Fibroblast of mammary gland (primary cell): ENCODE measurements at regions not wholly inside any gene's neighbourhood (a gene's known extent, or its start where the extent isn't known, plus 50 kb on each side); places are given as distances from the start of the nearest gene placed in this dataset.
A peak's percentile ranks its signal among the peaks of the same experiment; 100 is the strongest.

ENCODE experiments used
- DNase-seq: peaks from one replicate; pipeline ENCODE4 v3.0.0-alpha.2; 2010; ENCODE audit warnings: low read depth
- H3K4me3 ChIP-seq: 2 replicates; pipeline ENCODE4 v1.5.1; 2011; ENCODE audit warnings: low read depth, mild to moderate bottlenecking, low read length, moderate library complexity; ENCODE audit not compliant: control insufficient read depth
- TF ChIP-seq, protein P1 (sequence below): conservative IDR thresholded peaks from 2 replicates; pipeline ENCODE4 v1.5.1; 2011; ENCODE audit warnings: low read depth, low read length, inconsistent platforms; ENCODE audit not compliant: control insufficient read depth, insufficient read depth

DNA sequence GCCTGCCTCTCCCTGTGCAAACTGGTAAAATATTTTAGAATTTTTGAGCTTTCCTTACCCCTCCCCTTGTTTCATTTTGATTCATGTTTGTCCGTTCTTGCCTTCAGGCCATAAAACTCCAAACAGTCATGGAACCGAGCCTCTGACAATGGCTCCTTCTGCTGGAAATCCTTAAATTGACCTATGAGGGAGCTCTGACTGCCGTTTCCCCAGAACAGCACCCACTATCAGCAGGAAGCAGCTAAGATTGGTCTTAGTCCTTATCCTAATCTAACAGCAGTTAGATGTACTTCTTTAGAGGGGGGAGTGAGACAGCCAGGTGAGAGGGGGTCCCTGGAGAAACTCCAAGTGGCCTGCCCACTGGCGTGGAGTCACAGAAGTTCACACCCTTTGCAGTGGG lies 106.7 kb downstream of the FAM174A start:
- TF ChIP-seq, protein P1, sequence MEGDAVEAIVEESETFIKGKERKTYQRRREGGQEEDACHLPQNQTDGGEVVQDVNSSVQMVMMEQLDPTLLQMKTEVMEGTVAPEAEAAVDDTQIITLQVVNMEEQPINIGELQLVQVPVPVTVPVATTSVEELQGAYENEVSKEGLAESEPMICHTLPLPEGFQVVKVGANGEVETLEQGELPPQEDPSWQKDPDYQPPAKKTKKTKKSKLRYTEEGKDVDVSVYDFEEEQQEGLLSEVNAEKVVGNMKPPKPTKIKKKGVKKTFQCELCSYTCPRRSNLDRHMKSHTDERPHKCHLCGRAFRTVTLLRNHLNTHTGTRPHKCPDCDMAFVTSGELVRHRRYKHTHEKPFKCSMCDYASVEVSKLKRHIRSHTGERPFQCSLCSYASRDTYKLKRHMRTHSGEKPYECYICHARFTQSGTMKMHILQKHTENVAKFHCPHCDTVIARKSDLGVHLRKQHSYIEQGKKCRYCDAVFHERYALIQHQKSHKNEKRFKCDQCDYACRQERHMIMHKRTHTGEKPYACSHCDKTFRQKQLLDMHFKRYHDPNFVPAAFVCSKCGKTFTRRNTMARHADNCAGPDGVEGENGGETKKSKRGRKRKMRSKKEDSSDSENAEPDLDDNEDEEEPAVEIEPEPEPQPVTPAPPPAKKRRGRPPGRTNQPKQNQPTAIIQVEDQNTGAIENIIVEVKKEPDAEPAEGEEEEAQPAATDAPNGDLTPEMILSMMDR, result no peak
- no peak overlapping the region for H3K4me3 ChIP-seq
- no peak for DNase-seq

DNA sequence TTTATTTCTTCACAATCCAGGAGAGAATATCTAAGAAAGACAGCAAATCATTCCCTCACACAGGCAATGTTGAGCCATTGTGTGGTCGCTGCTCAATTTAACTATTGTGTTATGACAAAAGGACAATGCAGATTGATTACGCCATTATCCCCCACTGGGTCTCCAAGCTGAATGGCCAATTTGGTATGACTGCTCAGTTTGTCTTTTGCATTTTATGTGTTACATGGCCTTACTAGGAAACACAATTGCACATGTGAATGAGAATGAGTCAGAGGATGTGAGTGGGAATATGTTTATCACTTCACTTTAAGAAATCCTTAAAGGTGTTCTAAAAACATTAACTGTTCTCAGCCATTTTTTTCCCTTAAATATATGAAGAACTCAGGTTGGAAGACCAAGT lies 108.3 kb downstream of the FAM174A start:
- no peak overlapping the region for H3K4me3 ChIP-seq
- TF ChIP-seq, protein P1, result no peak
- DNase-seq, result peak; percentile 15

DNA sequence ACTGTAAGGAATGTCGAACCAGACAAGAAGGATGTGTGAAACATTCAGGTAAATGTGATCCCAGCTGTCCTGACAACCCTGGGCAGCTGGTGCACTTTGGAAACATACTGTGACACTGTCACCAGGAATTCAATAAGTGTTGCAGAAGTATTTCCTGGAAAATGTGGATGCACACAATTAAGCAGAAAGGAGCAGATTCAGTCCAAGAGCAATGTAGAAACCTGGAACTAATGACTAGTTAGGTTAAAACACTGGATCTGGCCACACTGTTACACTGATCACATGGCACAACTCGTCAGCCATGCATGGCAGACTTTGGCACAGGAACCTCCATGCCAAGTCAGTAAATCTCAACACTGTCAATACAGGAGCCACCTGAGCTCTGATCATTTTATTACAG lies 109.0 kb downstream of the FAM174A start:
- TF ChIP-seq, protein P1, result no peak
- H3K4me3 ChIP-seq, result no peak overlapping the region
- DNase-seq, result no peak

DNA sequence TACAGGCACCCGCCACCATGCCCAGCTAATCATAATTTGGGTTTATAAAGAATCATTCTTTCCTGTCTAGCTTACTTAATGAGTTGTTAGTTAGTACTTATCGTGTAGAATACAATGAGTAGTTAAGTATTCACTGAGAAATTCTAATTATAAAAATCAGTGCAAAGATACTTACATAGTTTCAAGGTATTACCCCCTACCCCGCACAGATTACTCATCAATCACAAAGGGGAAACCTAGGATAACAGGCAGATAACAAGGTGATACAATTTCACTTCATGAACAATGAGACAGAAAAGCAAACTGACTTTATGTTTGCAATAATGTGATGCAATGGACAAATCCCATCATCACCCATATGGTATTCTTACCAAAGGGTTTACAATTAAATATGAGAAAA lies 109.6 kb downstream of the FAM174A start:
- TF ChIP-seq, protein P1, result no peak
- DNase-seq, result no peak
- H3K4me3 ChIP-seq, result no peak overlapping the region

DNA sequence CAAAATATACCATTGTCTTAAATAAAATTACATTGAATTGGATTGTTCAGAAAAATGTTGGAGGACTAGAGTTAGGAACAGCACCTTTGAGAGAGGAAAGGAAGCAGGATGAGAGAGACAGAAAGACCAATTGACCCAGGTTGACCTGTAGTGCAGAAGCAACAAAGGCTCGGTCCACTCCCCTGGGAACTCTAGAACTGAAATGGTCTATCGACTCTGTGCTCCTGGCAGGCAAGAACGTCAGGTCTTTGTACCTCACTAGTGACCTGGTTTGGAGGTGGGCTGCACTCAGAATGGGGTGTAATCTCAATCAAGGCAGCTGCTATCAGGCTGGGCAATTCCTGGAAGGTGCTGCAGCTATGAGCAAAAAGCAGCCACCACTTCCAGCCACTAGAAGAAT lies 110.8 kb downstream of the FAM174A start:
- TF ChIP-seq, protein P1, result no peak

DNA sequence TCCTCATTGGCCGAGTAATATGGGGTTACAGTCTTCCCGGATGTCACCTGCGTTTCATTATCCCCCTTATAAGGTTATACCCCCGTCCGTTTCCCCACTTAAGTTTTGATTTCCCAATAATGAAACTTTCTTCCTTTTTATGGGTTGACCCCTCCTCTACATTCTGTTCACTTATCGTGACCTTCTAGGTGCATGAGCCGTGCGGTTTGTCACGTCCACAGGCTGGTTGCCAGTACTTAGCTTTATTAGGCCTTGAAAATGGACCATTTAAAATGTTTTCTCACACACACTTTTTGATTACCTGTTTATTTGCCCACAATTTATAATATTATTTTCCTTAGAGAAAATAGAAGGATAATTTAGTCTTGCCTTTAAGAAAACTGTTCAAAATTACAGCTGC lies 111.5 kb downstream of the FAM174A start:
- no peak for DNase-seq
- H3K4me3 ChIP-seq, result no peak overlapping the region
- TF ChIP-seq, protein P1, result no peak

More for the DNA sequence above, 110.8 kb downstream of the FAM174A start:
- DNase-seq, result no peak
- no peak overlapping the region for H3K4me3 ChIP-seq
